ENCODE measurements at regions not wholly inside any gene's neighbourhood (a gene's known extent, or its start where the extent isn't known, plus 50 kb on each side); places are given as distances from the start of the nearest gene placed in this dataset.
"Not testable (repeated sequence)": the region's sequence is repeated elsewhere in the genome, so short reads cannot be mapped to it uniquely, and the experiment has no call there.

GRCh38 chr5:5854087-5854486 is 431.6 kb downstream of the ICE1 start:
- Histone ChIP-seq H3K36me3 (ENCODE audit: insufficient read depth, low read length) (no peaks in the 10 kb centered on the region), H3K27me3 (ENCODE audit: insufficient read depth, low read depth, low read length) (no peaks in the 10 kb centered on the region), H4K20me1 (ENCODE audit: insufficient read depth) (no peaks in the 10 kb centered on the region), H3K79me2 (replicated peaks; ENCODE audit: insufficient read depth, low read length) (no peaks in the 10 kb centered on the region), H3K9ac (ENCODE audit: low read length) (no peak overlapping the region), H2AFZ (ENCODE audit: low read depth, low read length) (no peak overlapping the region), H3F3A (ENCODE audit: insufficient read depth, low read length, poor library complexity, severe bottlenecking) (no peaks in the 10 kb centered on the region), H3K9me2 (ENCODE audit: insufficient read depth, low read length) (no peaks in the 10 kb centered on the region), H3K4me2 (ENCODE audit: low read length) (no peak overlapping the region), H3K9me3 (ENCODE audit: low read length) (no peaks in the 10 kb centered on the region), H3K4me3 (ENCODE audit: low read length) (no peak overlapping the region), H3K27ac (ENCODE audit: low read length) (no peak overlapping the region)
- TF ChIP-seq CTCF (IDR thresholded peaks at IDR 0.05; ENCODE audit: poor library complexity, severe bottlenecking) (no peak), REST (IDR thresholded peaks at IDR 0.05; ENCODE audit: borderline replicate concordance) (no peak), EP300 (conservative IDR thresholded peaks at IDR 0.05; ENCODE audit: poor library complexity, severe bottlenecking) (no peak), SMC3 (conservative IDR thresholded peaks at IDR 0.05; ENCODE audit: poor library complexity) (no peak), RAD21 (conservative IDR thresholded peaks at IDR 0.05) (no peak), MXI1 (conservative IDR thresholded peaks at IDR 0.05; ENCODE audit: poor library complexity, severe bottlenecking) (no peak), POLR2AphosphoS5 (IDR thresholded peaks at IDR 0.05) (no peak), EZH2 (IDR thresholded peaks at IDR 0.05; ENCODE audit: borderline replicate concordance, insufficient read depth, low read length, poor library complexity, severe bottlenecking) (no peak), TAF1 (IDR thresholded peaks at IDR 0.05; ENCODE audit: low read depth) (no peak)

- no peak overlapping the region for H3K4me3 ChIP-seq (ENCODE audit: low read length)
- TF ChIP-seq TAF1 (IDR thresholded peaks at IDR 0.05; ENCODE audit: low read depth) (no peak), REST (IDR thresholded peaks at IDR 0.05; ENCODE audit: borderline replicate concordance) (no peak)
- no peaks in the 10 kb centered on the region for H3K79me2 ChIP-seq (replicated peaks; ENCODE audit: insufficient read depth, low read length)
- H3K27ac ChIP-seq (ENCODE audit: low read length): no peak overlapping the region
- H3K9me3 ChIP-seq (ENCODE audit: low read length): no peaks in the 10 kb centered on the region
- no peaks in the 10 kb centered on the region for H3K9me2 ChIP-seq (ENCODE audit: insufficient read depth, low read length)
- no peak overlapping the region for H3K4me2 ChIP-seq (ENCODE audit: low read length)
- H3K36me3 ChIP-seq (ENCODE audit: insufficient read depth, low read length): no peaks in the 10 kb centered on the region
- no peak overlapping the region for H2AFZ ChIP-seq (ENCODE audit: low read depth, low read length)
- H3F3A ChIP-seq (ENCODE audit: insufficient read depth, low read length, poor library complexity, severe bottlenecking): no peaks in the 10 kb centered on the region
- H3K9ac ChIP-seq (ENCODE audit: low read length): no peak overlapping the region
- no peaks in the 10 kb centered on the region for H4K20me1 ChIP-seq (ENCODE audit: insufficient read depth)
- no peaks in the 10 kb centered on the region for H3K27me3 ChIP-seq (ENCODE audit: insufficient read depth, low read depth, low read length)
Measured at GRCh38 chr5:5838493-5838892, 416.0 kb downstream of the ICE1 start.

GRCh38 chr5:5831622-5832021 is 409.1 kb downstream of the ICE1 start:
- not testable (repeated sequence) for H3K9me2 ChIP-seq (ENCODE audit: insufficient read depth, low read length); H2AFZ ChIP-seq (ENCODE audit: low read depth, low read length); H3K79me2 ChIP-seq (replicated peaks; ENCODE audit: insufficient read depth, low read length); H3F3A ChIP-seq (ENCODE audit: insufficient read depth, low read length, poor library complexity, severe bottlenecking); H3K27me3 ChIP-seq (ENCODE audit: insufficient read depth, low read depth, low read length); H3K4me2 ChIP-seq (ENCODE audit: low read length); H3K9me3 ChIP-seq (ENCODE audit: low read length); H3K27ac ChIP-seq (ENCODE audit: low read length); H4K20me1 ChIP-seq (ENCODE audit: insufficient read depth); H3K9ac ChIP-seq (ENCODE audit: low read length); H3K36me3 ChIP-seq (ENCODE audit: insufficient read depth, low read length); H3K4me3 ChIP-seq (ENCODE audit: low read length)

Measured in neural cell (in vitro differentiated cells).